Esophagus muscularis mucosa (tissue), 4 donors: ENCODE measurements at regions not wholly inside any gene's neighbourhood (a gene's known extent, or its start where the extent isn't known, plus 50 kb on each side); places are given as distances from the start of the nearest gene placed in this dataset.
A peak's percentile ranks its signal among the peaks of the same experiment; 100 is the strongest.
"Not testable (repeated sequence)": the region's sequence is repeated elsewhere in the genome, so short reads cannot be mapped to it uniquely, and the experiment has no call there.

ENCODE experiments used
- DNase-seq: peaks from one replicate; pipeline ENCODE4 v3.0.0-alpha.2; 2017; ENCODE audit errors: extremely low spot score
- H3K27ac ChIP-seq, 4 donors: fragments of 200-600 bp; sonication (generic); replicated peaks in 1 of 4; 1 replicate in 3 of 4; 2 replicates in 1 of 4; pipeline ENCODE4 v1.5.1; 2016 to 2019; ENCODE audit warnings: mild to moderate bottlenecking in 1 of 4
- H3K27me3 ChIP-seq, 4 donors: fragments of 200-600 bp; sonication (generic); one replicate each; pipeline versions ENCODE4 v1.5.1 to v1.6.0; 2016 to 2019
- H3K36me3 ChIP-seq, 4 donors: fragments of 200-600 bp; sonication (generic); one replicate each; pipeline ENCODE4 v1.5.1; 2016 to 2019
- H3K4me1 ChIP-seq, 4 donors: fragments of 200-600 bp; sonication (generic); one replicate each; pipeline ENCODE4 v1.5.1; 2016 to 2019
- H3K4me3 ChIP-seq, 4 donors: fragments of 200-600 bp; sonication (generic); 1 replicate in 2 of 4; 2 replicates in 2 of 4; pipeline ENCODE4 v1.5.1; 2016 to 2019; ENCODE audit warnings: mild to moderate bottlenecking in 4 of 4, moderate library complexity in 1 of 4
- H3K9me3 ChIP-seq, 4 donors: fragments of 200-600 bp; sonication (generic); 1 replicate in 3 of 4; 2 replicates in 1 of 4; pipeline ENCODE4 v1.5.1; 2016 to 2019
- CTCF ChIP-seq, 3 experiments: fragments of 200-600 bp in 2 of 3; fragments of 450-650 bp in 1 of 3; sonication (generic) in 2 of 3; IDR thresholded peaks; one replicate each; pipeline ENCODE4 v1.5.1; 2017 to 2019; ENCODE audit warnings: antibody characterized with exemption in 3 of 3, mild to moderate bottlenecking in 2 of 3, moderate library complexity in 1 of 3
- EP300 ChIP-seq: sonication (generic); formaldehyde crosslinking; IDR thresholded peaks from one replicate; pipeline ENCODE4 v1.6.1; 2017; ENCODE audit warnings: antibody characterized with exemption
- POLR2A ChIP-seq: fragments of 450-650 bp; IDR thresholded peaks from one replicate; pipeline ENCODE4 v1.6.1; 2017; ENCODE audit warnings: antibody characterized with exemption, moderate library complexity, mild to moderate bottlenecking, low read depth
- POLR2AphosphoS5 ChIP-seq, 2 donors: sonication (generic); formaldehyde crosslinking; IDR thresholded peaks; one replicate each; pipeline ENCODE4 v1.6.1; 2017; ENCODE audit warnings: antibody characterized with exemption in 2 of 2
- WGBS: methylation state at CpG from one replicate; pipeline ENCODE4 v1.1.5; 2018; 5-methylcytosine and 5-hydroxymethylcytosine counted together
- intact Hi-C: fragments of 100-400 bp; cut with DNase I; formaldehyde crosslinking; loops from one replicate; pipeline ENCODE4 v1.15.1; 2023

- Histone ChIP-seq H3K9me3 (no peaks in the 10 kb centered on the region), H3K27me3 (no peaks in the 10 kb centered on the region), H3K27ac (no peak overlapping the region), H3K4me1 (no peaks in the 10 kb centered on the region), H3K4me3 (no peak overlapping the region), H3K36me3 (no peaks in the 10 kb centered on the region)
- no peak for TF ChIP-seq EP300
- no peak for TF ChIP-seq CTCF (IDR thresholded peaks at IDR 0.05)
- TF ChIP-seq POLR2A, result no peak
- TF ChIP-seq POLR2AphosphoS5 (IDR thresholded peaks at IDR 0.05), result no peak
- intact Hi-C loops, result no loop called here
- WGBS, result 78% methylated on average over 17 of the region's 17 CpGs
- DNase-seq, result no peak
Observed at GRCh38 chr11:70558681-70559080, 160.4 kb downstream of the CTTN start.

- Histone ChIP-seq H3K36me3 (no peaks in the 10 kb centered on the region), H3K27me3 (no peaks in the 10 kb centered on the region), H3K27ac (no peak overlapping the region), H3K4me1 (no peaks in the 10 kb centered on the region), H3K4me3 (no peak overlapping the region), H3K9me3 (no peaks in the 10 kb centered on the region)
- intact Hi-C loops, result no loop called here
- WGBS, result 90% methylated on average over 10 of the region's 10 CpGs
- no peak for DNase-seq
- TF ChIP-seq POLR2AphosphoS5 (IDR thresholded peaks at IDR 0.05) (no peak), EP300 (no peak), CTCF (IDR thresholded peaks at IDR 0.05) (no peak), POLR2A (no peak)
Observed at GRCh38 chr11:70559516-70559915, 161.2 kb downstream of the CTTN start.

- H3K4me1 ChIP-seq, DNase-seq, intact Hi-C loops, H3K4me3 ChIP-seq, H3K27ac ChIP-seq, H3K27me3 ChIP-seq, H3K36me3 ChIP-seq, H3K9me3 ChIP-seq: not testable (repeated sequence)
- WGBS, result 92% methylated on average over 13 of the region's 13 CpGs
Observed at GRCh38 chr11:70560621-70561020, 162.3 kb downstream of the CTTN start.

DNA sequence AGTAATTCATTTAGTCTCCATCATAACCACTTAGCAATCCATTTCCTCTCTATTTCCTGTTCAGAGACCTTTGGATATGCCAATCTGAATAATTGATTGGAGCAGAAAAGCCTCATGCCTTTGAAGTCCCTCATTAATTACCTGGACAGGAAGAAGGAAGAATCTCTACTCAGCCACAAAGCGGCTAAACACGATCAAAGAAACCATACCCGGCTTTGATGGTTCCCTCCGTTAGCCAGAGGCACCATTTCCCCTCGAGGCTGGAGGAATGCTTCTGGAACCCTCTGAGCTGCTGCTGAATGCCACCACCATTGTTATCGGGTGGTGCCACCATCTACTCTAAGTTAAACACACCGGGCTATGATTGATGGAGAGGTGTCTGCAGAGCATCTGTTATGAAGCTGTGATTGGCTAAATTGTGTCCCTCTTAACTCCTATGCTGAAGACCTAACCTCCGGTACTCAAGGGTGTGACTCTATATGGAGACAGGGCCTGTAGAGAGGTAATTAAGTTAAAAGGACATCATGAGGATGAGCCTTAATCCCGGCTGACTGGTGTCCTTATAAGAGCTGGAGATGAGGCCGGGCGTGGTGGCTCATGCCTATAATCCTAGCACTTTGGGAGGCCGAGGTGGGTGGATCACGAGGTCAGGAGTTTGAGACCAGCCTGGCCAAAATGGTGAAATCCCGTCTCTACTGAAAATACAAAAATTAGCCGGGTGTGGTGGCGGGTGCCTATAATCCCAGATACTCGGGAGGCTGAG is 168.6 kb downstream of the CTTN start:
- TF ChIP-seq EP300 (no peak), POLR2A (no peak), CTCF (IDR thresholded peaks at IDR 0.05) (no peak), POLR2AphosphoS5 (IDR thresholded peaks at IDR 0.05) (no peak)
- no peaks in the 10 kb centered on the region for H3K36me3 ChIP-seq
- DNase-seq, result no peak
- intact Hi-C loops, result no loop called here
- H3K27me3 ChIP-seq, result no peaks in the 10 kb centered on the region
- no peak overlapping the region for H3K27ac ChIP-seq
- no peaks in the 10 kb centered on the region for H3K9me3 ChIP-seq
- peaks cover 17 to 21% (median 20%) of the 10 kb centered on the region in 4 donors for H3K4me1 ChIP-seq
- 83% methylated on average over 17 of the region's 17 CpGs for WGBS
- no peak overlapping the region for H3K4me3 ChIP-seq

- no peaks in the 10 kb centered on the region for H3K9me3 ChIP-seq
- DNase-seq, result no peak
- intact Hi-C loops, result no loop called here
- WGBS, result 64% methylated on average over 8 of the region's 8 CpGs
- peak overlapping the region; percentile 48 to 59 (median 52) for H3K4me3 ChIP-seq
- H3K27ac ChIP-seq, result peak overlapping the region; percentile 40 to 76 (median 64)
- H3K27me3 ChIP-seq, result no peaks in the 10 kb centered on the region
- peaks cover 17 to 21% (median 20%) of the 10 kb centered on the region in 4 donors for H3K4me1 ChIP-seq
- TF ChIP-seq POLR2AphosphoS5 (IDR thresholded peaks at IDR 0.05) (no peak), EP300 (no peak), POLR2A (no peak), CTCF (IDR thresholded peaks at IDR 0.05) (no peak)
- no peaks in the 10 kb centered on the region for H3K36me3 ChIP-seq
Observed at GRCh38 chr11:70567680-70568034, 169.3 kb downstream of the CTTN start.
